ENCODE measurements at regions not wholly inside any gene's neighbourhood (a gene's known extent, or its start where the extent isn't known, plus 50 kb on each side); places are given as distances from the start of the nearest gene placed in this dataset.

DNA sequence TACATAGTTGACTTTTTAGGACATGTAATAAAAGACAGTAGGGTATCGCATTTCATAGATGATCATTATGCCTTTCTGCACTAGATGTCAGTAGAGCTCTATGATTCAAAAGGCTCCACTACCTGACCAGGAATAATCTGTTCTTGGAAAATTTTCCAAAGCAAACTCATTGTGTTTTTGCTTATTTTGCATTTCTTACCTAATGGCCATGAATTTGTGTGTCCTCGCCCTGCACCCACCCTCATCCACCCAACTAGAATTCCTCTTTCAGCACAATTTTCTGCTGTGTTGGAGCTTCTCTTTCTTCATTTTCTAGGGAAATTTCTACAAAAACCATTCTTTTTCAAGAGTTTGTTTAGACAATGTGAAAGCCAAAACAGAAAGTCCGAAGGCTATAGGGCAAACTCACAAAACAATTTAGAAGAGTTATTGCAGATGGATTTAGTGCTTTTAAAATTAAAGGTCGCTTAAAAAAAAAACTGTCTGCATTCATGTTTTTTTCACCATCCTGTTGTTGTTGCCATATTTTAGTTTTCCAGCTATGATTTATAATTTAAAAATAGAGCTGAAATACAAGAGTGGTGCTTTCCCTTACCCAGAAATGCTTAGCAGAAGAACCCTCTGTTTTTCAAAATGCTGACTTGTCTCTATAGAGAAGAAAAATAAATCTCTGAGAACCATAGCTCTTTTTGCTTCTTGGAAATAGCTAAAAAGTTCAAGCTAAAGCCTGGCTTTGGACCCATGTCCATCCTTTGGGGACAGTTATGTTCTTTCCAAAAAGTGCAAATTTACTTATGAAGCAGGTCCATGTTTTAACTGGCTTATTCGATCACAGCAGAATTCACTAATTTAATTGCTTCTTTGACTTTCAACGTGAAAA lies 183.7 kb downstream of the SPATA18 start:
- peak; percentile 23 for DNase-seq (ENCODE audit: low read depth)

DNA sequence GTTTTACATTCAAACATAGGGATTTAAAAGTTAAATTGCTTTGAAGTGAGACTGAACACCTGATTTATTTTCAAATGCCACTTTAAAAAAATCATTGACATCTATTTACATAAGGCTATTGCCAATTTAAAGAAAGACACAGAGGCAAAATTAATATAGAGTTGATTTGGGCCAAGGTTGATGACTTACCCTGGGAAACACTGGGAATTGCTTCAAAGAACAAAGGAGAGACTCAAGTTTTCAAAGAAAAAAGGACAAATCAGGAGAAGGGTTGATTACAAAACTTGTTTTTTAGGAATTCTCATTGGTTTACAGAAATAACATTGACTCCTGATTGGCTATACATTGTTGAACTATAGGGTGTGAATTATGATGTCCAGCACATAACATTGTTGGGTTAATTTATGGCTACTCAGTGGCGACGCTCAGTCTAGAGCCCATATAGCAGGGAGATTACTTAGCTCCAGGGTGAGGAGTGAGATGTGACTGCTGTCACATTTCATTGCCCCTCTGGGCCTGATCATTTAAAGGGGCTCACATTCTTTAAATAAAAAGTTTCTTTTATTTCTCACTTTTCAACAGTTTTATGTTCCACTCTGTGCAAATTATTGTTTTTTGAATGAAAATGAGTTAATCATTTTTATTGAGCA lies 184.6 kb downstream of the SPATA18 start:
- DNase-seq (ENCODE audit: low read depth), result no peak

DNA sequence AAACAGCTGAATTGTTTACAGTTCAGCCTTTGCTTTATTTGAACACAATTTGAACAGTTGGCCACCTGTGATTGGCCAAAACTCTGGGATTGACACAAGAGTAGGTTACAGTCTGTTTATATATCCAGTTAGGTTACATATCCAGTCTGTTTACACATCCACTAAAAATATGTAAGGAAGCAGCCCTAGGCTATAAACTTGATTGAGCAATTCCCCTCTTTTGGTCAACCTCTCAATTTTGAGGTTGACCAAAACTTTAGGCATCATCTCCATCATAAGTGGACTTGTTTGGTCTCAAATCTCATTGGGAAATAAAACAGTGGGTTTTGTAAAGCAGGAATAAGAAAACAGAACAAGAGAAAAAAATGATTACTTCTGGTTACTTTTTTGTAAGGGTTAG lies 190.8 kb downstream of the SPATA18 start:
- DNase-seq (ENCODE audit: low read depth), result no peak

DNA sequence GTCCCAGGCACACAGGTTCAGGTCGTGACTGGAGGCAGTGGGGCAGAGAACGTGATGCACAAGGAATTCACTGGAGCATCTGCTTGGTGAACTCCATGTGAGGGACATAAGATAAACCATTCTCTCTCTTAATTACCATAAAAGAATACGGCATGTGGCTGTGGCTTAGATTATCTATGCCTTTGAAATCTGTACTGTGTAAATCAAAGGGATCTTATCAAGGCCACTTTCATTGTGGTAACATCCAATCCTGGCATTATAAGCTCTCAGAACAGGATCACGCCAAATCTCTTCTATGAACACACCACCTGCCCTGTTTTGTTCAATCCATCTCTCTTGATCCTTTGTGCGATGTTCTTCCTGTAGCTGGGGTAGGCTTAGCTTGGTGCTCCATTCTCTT lies 192.3 kb downstream of the SPATA18 start:
- DNase-seq (ENCODE audit: low read depth), result no peak

DNA sequence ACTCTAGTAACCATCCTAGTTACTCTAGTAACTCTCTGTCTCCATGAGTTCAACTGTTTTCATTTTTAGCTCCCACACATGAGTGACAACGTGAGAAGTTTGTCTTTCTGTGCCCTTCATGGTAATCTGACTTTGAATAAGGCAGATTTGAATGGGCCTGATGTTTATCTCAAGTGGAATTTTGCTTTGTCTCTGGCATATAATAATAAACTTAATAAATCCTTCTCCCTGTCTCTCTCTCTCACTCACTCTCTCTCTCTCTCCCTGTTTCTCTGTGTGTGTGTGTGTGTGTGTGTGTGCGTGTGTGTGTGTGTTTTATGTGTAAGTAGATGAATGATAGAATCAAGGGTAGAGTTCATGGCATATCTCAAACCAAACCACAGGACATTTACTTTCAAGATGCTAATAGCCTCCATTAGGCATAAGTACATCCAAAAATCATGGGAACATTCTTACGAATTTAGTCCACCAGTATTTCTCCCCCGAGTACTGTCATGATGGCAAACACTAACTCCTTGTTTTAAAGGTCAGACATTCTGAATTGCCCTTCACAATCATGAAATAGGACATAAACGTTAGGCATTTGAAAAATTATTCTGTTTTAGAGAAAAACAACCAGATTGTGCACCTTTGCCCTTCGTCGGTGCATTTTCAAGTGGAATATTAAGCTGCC lies 193.1 kb downstream of the SPATA18 start:
- no peak for DNase-seq (ENCODE audit: low read depth)

DNA sequence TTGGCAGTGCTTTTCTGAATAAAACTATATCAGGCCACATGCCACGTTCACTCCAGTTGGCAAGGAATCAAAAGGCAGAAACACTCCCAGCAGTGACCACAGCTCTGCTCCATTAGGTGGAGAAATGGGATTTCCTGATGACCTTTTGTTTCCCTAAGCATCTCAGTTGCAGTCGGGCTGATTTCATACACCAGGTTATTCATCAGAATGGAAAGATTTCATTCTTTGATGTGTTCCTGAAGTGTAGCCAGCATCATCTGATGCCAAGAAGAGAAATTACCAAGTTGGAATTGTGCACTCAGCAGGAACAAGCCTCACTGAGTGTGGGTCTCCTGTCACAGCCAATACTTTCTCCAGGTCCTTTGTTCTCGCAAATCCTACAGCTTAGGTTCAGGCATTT lies 193.7 kb downstream of the SPATA18 start:
- no peak for DNase-seq (ENCODE audit: low read depth)

DNA sequence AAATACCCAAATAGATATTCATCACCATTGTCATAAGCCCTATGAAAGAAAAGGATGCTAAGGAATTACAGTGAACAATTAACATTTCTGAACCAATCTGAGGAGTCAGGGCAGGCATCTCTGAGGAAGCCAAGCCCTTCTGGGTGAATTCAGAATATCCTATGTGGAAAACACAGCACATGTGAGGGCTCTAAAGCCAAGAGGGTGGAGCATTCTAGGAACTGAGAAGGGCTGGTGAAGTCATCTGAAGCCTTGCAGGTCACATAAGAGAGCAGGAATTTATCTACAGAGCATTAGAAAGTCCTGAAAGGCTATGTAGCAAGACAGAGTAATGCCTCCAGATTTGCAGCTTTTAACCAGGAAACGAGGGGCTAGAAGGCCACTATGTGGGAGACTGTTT lies 195.7 kb downstream of the SPATA18 start:
- DNase-seq (ENCODE audit: low read depth), result no peak

DNA sequence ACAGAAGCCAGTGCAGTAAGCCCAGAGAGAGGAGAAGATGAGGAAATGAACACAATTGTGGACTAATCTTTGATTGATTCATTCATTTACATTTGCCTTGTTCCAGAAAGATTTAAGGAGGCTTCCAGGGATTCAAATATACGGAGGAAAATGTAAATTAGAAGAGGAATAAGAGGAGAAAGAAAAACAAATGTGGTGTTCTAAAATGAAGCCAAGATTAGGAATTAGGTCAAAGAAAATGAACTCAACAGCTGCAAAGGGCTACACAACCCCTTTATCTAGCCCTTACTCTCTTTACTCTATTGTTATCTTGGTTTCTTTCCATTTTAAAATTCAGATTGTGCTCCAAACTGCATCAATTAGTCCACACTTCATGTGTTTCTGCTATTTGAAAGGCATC lies 196.8 kb downstream of the SPATA18 start:
- DNase-seq (ENCODE audit: low read depth), result no peak

DNA sequence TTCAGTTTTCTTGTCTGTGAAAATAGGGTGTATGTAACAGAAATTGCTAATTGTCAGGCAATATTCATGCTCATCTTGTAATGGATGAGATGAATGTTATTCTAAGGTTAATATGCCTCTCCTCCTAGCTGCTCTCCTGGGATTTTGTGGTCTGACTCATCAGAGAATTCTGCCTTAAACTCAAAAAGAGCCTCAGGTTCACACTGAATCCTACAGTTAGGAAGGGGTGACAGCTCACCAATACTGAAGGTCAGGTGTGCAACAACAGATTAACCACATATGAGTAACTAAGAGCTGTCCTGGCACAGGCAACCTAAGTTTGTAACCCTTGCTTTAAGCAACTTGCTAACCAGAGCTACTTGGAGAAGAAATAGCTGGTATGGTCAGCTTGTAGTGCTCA lies 197.7 kb downstream of the SPATA18 start:
- no peak for DNase-seq (ENCODE audit: low read depth)

DNA sequence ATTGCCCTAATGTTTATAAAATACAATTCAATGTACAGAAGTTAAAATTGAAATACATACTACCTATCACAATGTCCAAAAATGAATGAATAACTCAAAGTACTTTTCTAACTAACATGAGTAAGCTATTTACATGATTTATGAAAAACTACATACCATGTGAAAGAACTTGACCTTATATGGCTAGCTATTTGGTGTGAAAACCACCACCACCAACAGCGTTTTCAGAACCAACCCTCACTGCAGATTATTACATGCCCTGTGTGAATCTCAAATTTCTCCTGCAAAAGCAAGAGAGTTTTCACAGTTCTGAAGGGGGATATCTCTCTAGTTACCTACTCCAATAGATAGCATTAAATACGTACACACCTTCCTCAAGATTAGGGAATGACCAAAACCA lies 198.5 kb downstream of the SPATA18 start:
- DNase-seq (ENCODE audit: low read depth), result no peak

DNA sequence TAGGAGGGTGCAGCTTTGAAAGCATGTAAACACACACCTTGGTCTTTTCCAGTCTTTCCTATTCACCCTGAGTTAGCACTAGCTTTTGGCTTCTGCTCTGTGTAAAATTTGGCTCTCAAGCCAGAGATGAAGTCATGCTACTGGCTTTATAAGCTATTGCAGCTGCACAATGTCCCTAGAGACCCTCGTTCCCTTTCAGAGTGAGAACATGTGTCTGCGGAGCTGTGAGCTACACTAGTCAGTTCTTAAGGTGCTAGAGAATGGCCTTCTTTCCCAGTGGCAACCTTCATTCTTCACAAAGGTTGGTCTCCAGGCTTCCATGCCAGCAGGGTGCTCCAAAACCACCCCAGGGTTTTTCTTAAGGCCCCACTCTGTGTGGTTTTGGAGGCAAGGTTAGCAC lies 199.1 kb downstream of the SPATA18 start:
- DNase-seq (ENCODE audit: low read depth), result peak; percentile 66

DNA sequence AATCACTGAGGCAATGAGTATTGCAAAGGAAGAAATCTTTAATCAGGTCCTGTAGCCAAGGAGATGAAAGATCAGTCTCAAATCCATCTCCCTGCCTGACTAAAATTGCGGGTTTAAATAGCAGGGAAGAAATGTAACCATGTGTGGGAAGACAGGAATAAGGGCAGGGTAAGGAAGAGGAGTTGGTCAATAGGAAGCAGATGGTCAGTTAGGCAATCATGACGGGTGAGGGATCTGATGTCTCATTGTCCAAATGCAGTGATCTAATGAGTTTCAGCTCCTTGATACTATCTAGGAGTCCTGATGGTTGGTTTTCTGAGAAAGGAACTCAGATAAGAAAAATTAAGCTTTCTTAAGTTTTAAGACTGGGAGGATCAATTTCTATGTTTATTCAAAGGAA lies 200.8 kb downstream of the SPATA18 start:
- DNase-seq (ENCODE audit: low read depth), result no peak

DNA sequence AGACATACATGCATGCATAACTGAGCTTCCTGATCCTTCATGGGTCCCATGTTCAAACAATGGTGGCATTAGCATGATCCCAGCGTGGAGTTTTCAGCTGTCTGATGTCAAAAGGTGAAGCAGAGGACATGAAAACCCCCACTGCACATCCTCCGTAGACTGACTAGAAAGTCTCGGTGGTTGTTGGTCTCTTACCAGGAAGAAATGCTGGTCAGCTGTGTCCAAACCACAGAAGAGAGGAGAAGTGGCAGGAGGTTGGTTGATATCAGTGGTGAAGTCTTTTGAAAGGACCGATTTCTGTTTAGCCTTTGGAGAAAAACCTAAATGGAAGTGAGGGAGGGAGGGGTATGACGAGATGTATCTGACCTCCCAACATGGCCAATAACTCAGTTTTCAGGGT lies 201.9 kb downstream of the SPATA18 start:
- DNase-seq (ENCODE audit: low read depth), result no peak

DNA sequence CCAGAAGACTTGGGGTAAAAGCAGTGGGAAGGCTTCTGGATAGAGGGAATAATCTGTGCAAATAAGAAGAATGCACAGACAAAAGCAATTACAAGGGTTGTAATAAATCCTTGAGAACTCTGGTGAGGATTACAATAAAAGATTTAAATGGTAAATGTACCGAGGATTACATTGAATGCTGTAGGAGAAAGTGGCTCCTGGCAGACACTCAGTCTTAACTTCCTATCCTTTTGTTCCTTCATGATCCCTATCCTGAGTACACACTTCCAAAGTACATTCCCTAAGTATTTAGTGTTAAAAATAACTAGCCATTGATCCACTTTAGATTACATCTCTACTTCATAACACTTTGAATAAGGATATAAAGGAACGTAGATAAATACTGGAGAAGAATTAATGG lies 205.4 kb downstream of the SPATA18 start:
- DNase-seq (ENCODE audit: low read depth), result no peak

DNA sequence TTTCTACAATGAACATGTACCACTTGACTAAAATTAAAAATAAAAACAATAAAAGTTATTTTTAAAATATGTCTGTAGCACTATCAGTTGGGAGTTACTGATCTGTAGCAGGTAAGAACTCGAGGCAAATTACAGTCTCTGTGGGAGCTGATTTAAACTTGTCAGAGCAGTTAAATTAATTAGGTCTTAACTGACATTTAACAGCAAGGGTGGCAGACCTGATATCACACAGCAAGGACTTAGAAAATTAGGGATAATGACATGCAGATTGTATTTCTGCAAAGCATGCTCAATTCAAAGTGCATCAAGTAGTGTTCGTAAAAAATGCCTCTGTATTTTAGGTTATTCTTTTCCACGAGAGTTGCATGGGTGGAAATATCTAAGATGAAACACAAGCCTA lies 208.9 kb downstream of the SPATA18 start:
- no peak for DNase-seq (ENCODE audit: low read depth)

DNA sequence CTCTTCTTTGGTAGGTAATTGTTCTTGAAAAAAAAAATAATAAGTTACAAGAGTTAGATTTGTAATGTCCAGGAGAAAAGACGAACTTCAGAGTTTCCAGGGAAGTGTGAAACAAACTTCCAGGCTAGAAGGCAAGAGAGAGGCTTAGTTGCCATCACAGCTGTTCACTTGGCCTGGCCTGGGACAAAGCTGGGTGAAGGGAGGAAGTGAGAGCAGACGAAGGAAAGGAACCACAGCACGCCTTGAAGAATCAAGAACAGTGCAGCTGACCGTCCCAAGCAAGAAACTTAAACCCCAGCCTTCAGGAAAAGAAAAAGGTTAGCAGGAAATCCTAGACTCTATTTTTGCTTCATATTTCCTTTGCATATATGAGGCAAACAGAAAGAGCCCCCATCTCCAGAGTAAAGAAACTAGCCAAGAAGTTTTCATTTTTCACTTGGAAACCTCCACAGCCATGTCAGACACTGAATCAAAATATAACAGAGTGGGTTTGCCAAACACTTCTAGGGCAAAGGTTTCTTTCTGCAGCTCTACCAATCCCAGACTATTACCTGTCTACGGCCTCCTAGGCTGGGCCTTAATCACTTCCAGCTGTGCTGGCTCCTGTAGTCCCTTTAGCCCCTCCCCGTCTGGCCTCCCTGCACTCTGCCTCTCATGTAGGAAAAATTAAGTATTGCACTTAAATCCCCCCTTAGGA lies 209.6 kb downstream of the SPATA18 start:
- no peak for DNase-seq (ENCODE audit: low read depth)

DNA sequence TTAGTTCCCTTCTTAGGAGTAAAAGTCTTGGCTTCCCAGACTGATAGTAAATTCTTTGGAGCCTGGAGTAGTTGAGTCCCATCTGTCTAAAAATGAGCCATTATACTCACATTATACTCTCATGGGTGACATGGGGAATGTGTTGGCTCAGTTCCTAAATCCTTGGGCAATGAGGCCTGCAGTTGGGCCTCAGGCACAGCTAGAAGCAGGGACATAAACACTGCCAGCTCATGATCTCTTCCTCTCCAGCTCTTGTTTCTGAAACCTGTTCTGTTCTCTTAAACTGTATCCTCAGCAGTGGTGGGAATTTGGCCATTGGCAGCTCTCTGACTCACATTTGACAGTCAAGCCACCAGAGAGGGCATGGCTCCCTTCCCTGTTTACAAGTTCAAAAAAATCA lies 212.5 kb downstream of the SPATA18 start:
- no peak for DNase-seq (ENCODE audit: low read depth)

DNA sequence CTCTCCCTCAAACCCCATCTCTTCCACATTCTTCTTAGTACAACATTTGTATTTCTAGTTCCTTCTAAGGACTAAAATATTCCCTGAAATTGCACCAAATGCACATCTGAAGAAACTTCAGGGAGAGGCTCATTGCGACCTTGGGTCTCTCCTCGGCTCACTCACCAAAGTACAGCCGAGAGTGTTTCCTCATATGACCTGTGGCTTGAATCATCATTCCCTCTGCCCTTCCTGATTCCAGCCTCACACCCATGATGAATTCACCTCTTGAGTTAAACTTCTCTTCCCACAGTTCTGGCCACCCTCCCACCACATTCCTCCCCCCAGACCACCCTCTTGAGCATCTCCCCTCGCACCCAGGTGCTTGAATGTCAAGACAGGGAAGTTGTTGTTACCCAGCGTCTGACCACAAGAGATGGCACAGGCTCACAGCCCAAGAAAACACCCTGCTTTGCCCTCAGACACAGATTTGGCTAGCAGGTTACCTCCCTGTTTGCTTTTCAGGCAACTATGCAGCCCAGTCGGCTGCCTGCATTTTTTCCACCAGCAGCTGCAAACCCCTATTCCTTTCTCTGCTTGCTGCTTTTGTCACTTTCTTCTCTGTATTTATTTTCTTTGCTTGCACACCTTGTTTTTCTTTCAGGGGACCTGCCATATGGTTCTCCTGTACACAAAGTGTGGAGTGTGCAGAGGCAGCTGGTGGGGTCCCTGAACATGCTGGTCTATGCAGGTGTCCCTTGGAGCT lies 214.8 kb downstream of the SPATA18 start:
- DNase-seq (ENCODE audit: low read depth), result no peak

DNA sequence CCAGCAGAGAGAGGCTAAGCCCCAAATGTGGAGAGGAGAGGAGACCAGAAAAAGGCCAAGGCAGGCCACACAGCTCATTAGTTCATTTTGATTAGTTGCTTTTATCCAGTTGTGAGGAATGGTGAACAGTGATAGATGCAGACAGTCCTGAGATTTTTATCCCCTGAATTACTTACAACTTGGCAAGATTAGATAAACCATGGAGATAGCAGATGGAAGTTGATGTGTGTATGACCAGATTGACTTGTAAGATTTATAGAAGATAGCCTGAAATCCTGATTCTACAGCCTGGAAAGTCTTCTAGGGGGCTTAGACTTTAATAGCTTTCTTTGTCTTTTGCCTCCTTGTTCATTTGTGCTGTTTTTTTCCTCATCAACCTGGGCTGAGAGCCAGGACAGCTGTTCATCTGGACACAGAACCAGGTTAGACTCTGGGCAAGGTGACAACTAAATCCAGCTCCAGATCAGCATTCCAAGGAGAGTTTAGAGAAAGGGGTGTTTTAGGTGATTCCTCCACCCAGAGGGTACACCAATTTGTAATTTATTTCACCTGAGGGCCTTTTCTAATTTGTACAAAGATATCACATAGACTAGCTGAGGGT lies 215.5 kb downstream of the SPATA18 start:
- DNase-seq (ENCODE audit: low read depth), result no peak

DNA sequence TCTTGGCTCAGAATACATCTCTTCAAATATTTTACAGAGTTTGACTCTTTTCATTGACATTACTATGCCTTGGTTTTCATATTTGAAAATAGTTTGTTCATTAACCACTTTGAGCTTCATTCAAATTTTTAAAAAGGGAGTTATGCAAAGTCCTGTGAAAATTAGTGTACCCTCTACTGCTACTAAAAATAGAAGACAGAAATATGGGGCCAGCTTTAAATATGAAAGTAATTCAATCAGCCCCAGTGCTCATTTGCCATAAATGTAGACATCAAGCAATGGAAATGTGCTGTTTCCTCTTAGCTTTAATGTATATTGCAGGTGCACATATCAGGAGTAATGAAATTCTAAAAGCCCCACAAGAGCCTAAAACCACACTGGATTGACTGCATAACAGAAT lies 218.7 kb downstream of the SPATA18 start:
- no peak for DNase-seq (ENCODE audit: low read depth)

DNA sequence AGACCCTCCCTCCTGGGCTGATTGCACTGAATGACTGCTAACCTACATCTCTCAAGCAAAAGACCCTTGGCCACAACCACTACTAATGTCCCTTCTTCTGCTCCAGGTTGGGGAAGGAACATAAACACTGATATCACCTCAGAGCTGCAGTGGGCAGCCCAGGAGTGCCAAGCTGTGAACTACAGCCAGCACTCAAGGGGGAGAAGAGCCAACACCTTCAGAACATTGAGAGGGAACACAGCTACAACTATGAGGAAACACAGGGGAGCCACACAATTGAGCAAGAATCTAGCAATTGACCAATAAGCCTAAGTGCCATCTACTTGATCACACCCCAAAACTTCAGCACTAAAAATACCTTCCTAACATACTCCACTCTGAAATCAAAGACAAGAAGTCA lies 222.8 kb downstream of the SPATA18 start:
- no peak for DNase-seq (ENCODE audit: low read depth)
